ENCODE measurements at regions not wholly inside any gene's neighbourhood (a gene's known extent, or its start where the extent isn't known, plus 50 kb on each side); places are given as distances from the start of the nearest gene placed in this dataset.
"Not testable (repeated sequence)": the region's sequence is repeated elsewhere in the genome, so short reads cannot be mapped to it uniquely, and the experiment has no call there.

DNA sequence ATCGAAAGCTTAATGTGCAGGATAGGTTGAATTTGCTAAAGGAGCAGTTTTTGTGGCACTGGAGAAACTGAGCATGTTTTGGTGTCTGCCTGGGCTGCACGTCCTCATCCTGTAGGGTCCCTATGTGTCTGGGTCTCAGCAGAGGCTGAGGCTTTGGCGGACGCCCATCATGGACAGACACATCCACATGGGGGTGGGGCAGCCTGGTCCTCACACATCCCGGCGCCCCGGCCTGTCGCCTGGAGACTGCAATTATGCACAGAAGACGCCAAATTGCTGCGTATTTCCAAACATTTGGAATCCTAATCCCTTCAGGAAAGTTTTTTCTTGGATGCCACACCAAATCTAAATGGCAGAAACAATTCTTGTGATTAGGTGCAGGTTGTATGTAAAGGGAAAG lies 128.2 kb upstream of the TWIST2 start:
- Histone ChIP-seq H3K4me3 (ENCODE audit: low read length) (no peak overlapping the region), H3K27me3 (ENCODE audit: insufficient read depth, low read length) (no peaks in the 10 kb centered on the region), H3K36me3 (ENCODE audit: insufficient read depth, low read length) (no peaks in the 10 kb centered on the region), H2AFZ (ENCODE audit: low read depth, low read length) (no peak overlapping the region), H3K4me1 (ENCODE audit: insufficient read depth, low read length) (no peaks in the 10 kb centered on the region), H3K9me3 (ENCODE audit: low read length) (no peaks in the 10 kb centered on the region)

DNA sequence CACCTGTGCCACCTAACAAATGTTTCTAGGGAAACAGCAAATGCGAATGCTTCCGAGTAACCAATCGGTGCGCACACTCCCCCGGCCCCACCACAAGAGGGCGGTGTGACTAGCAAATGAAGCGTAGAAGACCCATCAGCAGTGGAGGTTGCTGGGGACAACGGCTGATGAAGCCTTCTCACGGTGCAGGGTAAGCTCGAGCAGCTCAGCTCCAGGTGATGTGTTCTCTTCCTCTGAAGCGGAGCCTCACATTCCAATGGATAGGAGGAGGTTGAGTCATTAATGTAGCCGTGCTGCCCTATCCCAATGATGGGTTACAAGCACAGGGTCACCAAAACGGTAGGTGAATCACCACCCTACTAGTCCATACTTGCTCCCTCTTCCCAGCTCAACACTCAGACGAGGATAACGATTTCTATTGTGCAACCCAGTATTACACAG lies 127.6 kb upstream of the TWIST2 start:
- no peak overlapping the region for H2AFZ ChIP-seq (ENCODE audit: low read depth, low read length)
- no peaks in the 10 kb centered on the region for H3K27me3 ChIP-seq (ENCODE audit: insufficient read depth, low read length)
- H3K9me3 ChIP-seq (ENCODE audit: low read length): no peaks in the 10 kb centered on the region
- H3K4me1 ChIP-seq (ENCODE audit: insufficient read depth, low read length): no peaks in the 10 kb centered on the region
- no peak overlapping the region for H3K4me3 ChIP-seq (ENCODE audit: low read length)
- no peaks in the 10 kb centered on the region for H3K36me3 ChIP-seq (ENCODE audit: insufficient read depth, low read length)

DNA sequence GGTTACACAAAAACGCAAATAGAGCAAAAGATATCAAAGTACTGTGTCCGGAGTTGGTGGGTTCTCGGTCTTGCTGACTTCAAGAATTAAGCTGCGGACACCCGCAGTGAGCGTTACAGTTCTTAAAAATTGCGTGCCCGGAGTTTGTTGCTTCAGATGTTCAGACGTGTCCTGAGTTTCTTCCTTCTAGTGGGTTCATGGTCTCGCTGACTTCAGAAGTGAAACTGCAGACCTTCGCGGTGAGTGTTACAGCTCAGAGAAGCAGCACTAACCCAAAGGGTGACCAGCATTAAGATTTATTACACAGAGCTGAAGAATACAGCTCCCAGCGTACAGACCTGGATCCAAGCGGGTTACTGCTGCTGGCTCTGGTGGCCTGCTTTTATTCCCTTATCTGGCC lies 125.7 kb upstream of the TWIST2 start:
- Histone ChIP-seq H2AFZ (ENCODE audit: low read depth, low read length) (no peak overlapping the region), H3K27me3 (ENCODE audit: insufficient read depth, low read length) (no peaks in the 10 kb centered on the region), H3K4me3 (ENCODE audit: low read length) (no peak overlapping the region), H3K36me3 (ENCODE audit: insufficient read depth, low read length) (no peaks in the 10 kb centered on the region), H3K9me3 (ENCODE audit: low read length) (no peaks in the 10 kb centered on the region), H3K4me1 (ENCODE audit: insufficient read depth, low read length) (no peaks in the 10 kb centered on the region)

DNA sequence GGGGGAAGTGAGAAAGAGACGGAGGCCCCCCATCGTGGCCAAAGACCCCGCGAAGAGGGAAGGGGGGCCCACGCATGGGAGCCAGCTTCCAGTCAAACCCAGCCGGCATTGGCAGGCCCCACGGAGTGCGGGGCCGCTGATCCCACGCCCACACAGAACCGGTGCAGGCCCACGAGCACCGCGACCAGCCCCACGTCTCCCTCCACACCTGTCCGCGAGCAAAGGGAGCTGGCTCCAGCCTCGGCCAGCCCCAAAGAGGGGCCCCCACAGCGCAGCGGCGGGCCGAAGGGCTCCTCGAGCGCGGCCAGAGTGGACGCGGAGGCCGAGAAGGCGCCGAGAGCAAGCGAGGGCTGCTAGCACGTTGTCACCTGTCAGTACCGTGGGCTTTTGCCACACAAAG lies 125.0 kb upstream of the TWIST2 start:
- no peaks in the 10 kb centered on the region for H3K27me3 ChIP-seq (ENCODE audit: insufficient read depth, low read length)
- H3K4me1 ChIP-seq (ENCODE audit: insufficient read depth, low read length): no peaks in the 10 kb centered on the region
- H3K36me3 ChIP-seq (ENCODE audit: insufficient read depth, low read length): no peaks in the 10 kb centered on the region
- no peak overlapping the region for H3K4me3 ChIP-seq (ENCODE audit: low read length)
- H3K9me3 ChIP-seq (ENCODE audit: low read length): no peaks in the 10 kb centered on the region
- no peak overlapping the region for H2AFZ ChIP-seq (ENCODE audit: low read depth, low read length)

DNA sequence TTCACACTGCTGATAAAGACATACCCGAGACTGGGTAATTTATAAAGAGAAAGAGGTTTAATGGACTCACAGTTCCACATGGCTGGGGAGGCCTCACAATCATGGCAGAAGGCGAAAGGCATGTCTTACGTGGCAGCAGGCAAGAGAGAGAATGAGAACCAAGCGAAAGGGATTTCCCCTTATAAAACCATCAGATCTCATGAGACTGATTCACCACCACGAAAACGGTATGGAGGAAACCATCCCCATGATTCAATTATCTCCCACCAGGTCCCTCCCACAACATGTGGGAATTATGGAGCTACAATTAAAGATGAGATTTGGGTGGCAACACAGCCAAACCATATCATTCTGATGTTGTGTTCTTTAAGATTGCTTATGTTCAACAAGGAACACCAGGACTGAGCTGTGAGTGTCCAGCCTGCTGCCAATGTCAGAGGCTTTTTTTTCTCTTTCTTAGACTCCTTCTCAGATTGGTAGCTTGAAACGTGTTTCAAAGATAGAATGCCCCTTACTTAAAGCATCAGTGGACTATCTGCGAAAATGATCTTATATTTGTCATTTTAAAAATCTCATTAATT lies 124.1 kb upstream of the TWIST2 start:
- not testable (repeated sequence) for H3K4me3 ChIP-seq (ENCODE audit: low read length)

DNA sequence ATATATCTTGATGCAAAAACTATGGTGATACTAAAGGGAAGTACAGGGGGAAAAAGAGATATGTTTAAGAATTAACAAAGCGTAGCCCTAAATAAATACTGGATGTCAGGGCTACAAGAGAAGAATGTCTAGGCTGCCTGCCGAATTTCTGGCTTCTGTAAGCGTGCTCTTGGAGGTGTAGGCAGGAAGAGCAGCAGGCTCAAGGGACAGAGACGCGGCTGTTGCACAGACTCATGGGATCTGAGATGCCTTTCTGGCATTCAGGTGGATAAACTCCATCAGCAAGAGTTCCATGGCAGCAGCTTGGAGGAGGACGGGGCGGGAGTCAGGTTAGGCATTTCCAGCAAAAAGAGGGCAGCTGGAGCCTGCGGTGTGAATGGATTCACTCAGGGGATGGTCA lies 123.2 kb upstream of the TWIST2 start:
- no peaks in the 10 kb centered on the region for H3K36me3 ChIP-seq (ENCODE audit: insufficient read depth, low read length)
- no peaks in the 10 kb centered on the region for H3K27me3 ChIP-seq (ENCODE audit: insufficient read depth, low read length)
- H3K4me1 ChIP-seq (ENCODE audit: insufficient read depth, low read length): peaks cover 4% of the 10 kb centered on the region
- H2AFZ ChIP-seq (ENCODE audit: low read depth, low read length): no peak overlapping the region
- H3K9me3 ChIP-seq (ENCODE audit: low read length): no peaks in the 10 kb centered on the region
- H3K4me3 ChIP-seq (ENCODE audit: low read length): no peak overlapping the region

More for the DNA sequence above, 124.1 kb upstream of the TWIST2 start:
- not testable (repeated sequence) for H3K4me1 ChIP-seq (ENCODE audit: insufficient read depth, low read length); H3K9me3 ChIP-seq (ENCODE audit: low read length); H2AFZ ChIP-seq (ENCODE audit: low read depth, low read length); H3K36me3 ChIP-seq (ENCODE audit: insufficient read depth, low read length); H3K27me3 ChIP-seq (ENCODE audit: insufficient read depth, low read length)

DNA sequence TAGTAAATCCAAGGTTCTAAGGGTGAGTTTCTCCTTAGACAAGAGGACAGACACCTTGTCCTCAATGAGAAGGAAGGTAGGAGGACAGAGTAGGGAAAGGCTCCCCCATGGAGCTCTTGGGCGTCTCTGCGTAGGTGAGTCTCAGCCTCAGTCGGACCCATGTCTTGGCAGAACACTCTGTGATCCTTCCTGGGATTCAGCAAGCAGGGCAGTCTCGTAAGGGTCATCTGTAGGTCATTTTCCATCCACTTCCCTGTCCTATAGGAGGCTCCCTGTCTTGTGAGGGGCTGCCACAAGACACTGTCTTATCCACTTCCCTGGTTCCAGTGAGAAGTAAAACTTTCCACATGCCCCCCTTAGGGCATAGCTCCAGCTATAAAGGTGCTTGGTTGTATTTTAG lies 122.6 kb upstream of the TWIST2 start:
- Histone ChIP-seq H3K4me1 (ENCODE audit: insufficient read depth, low read length) (peaks cover 4% of the 10 kb centered on the region), H3K9me3 (ENCODE audit: low read length) (no peaks in the 10 kb centered on the region), H2AFZ (ENCODE audit: low read depth, low read length) (no peak overlapping the region), H3K36me3 (ENCODE audit: insufficient read depth, low read length) (no peaks in the 10 kb centered on the region), H3K4me3 (ENCODE audit: low read length) (no peak overlapping the region), H3K27me3 (ENCODE audit: insufficient read depth, low read length) (no peaks in the 10 kb centered on the region)

DNA sequence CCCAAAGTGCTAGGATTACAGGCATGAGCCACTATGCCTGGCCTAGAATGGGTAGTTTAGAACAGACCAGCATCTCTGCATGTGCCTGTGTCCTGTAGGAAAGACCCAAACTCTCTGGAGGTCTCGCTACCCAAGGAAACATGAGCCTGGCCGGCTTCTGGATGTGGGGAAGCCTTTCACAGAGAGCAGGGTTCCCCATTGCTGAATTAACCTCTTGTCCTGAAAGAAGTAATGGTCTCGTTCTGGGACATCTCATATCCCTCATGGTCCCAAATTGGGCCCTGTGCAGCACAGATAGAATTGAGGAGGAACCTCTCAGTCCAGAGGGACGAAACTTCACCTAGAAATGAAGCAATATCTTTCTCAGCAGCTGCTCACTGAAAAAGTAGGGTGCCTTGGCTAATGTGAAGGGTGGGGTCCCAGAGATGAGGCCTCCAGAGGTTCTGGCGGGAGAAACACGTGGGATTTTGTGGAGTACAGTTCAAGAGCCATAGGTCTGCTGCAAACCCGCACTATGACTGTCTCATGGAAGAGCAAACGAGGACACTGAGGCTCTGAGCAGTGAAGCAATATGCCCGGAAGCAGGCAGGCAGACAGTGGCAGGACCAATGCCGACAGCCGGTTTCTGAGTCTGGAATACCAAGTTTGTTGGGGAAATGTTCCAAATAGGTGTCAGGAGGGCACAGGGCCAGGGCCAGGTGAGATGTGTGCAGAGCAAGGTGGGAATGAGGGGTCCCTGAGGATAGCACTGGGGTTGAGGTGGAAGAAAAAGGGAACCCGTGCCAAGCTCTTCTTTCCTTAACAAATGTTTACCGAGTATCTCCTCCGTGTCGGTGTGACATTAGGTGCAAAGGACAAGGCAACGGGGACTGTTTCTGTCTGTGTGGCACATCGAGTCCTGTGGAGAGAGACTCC lies 121.0 kb upstream of the TWIST2 start:
- Histone ChIP-seq H3K27me3 (ENCODE audit: insufficient read depth, low read length) (no peaks in the 10 kb centered on the region), H3K4me3 (ENCODE audit: low read length) (no peak overlapping the region), H2AFZ (ENCODE audit: low read depth, low read length) (no peak overlapping the region), H3K9me3 (ENCODE audit: low read length) (no peaks in the 10 kb centered on the region), H3K4me1 (ENCODE audit: insufficient read depth, low read length) (peaks cover 4% of the 10 kb centered on the region), H3K36me3 (ENCODE audit: insufficient read depth, low read length) (no peaks in the 10 kb centered on the region)

DNA sequence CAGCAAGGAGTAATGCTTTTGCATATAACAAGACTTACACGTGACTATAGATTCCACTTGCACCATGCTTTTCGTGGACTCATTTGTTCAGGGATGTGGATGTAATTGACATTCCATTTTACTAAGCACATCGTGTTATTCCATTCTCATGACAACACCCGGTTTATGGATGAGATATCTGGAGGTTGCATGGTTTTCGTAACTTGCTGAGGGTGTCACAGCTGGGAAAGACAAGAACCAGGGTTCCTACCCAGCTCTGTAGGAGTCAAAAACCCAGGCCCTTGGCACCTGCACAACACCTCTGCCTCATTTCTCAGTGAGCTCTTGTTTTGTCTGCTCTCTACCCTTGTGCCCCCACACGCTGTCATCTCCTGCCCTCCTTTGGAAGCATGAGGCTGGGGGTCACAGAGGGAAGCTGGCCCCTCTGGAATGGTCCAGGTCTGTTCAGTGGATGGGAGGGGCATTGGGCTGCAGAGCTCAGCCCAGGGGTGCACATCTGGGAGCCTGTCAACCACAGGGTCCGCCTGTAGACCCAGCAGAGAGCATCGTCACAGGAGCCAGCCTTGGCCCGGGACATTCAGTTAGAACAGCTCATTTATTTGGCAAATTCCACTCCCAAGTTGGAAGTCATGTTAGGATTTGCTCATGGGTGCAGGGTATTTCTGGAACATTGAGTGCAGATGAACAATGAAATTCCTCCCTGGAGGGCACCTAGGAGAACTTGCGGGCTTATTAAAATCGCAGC lies 120.1 kb upstream of the TWIST2 start:
- Histone ChIP-seq H3K27me3 (ENCODE audit: insufficient read depth, low read length) (no peaks in the 10 kb centered on the region), H3K4me1 (ENCODE audit: insufficient read depth, low read length) (peaks cover 4% of the 10 kb centered on the region), H3K9me3 (ENCODE audit: low read length) (no peaks in the 10 kb centered on the region), H2AFZ (ENCODE audit: low read depth, low read length) (no peak overlapping the region), H3K36me3 (ENCODE audit: insufficient read depth, low read length) (no peaks in the 10 kb centered on the region), H3K4me3 (ENCODE audit: low read length) (no peak overlapping the region)

DNA sequence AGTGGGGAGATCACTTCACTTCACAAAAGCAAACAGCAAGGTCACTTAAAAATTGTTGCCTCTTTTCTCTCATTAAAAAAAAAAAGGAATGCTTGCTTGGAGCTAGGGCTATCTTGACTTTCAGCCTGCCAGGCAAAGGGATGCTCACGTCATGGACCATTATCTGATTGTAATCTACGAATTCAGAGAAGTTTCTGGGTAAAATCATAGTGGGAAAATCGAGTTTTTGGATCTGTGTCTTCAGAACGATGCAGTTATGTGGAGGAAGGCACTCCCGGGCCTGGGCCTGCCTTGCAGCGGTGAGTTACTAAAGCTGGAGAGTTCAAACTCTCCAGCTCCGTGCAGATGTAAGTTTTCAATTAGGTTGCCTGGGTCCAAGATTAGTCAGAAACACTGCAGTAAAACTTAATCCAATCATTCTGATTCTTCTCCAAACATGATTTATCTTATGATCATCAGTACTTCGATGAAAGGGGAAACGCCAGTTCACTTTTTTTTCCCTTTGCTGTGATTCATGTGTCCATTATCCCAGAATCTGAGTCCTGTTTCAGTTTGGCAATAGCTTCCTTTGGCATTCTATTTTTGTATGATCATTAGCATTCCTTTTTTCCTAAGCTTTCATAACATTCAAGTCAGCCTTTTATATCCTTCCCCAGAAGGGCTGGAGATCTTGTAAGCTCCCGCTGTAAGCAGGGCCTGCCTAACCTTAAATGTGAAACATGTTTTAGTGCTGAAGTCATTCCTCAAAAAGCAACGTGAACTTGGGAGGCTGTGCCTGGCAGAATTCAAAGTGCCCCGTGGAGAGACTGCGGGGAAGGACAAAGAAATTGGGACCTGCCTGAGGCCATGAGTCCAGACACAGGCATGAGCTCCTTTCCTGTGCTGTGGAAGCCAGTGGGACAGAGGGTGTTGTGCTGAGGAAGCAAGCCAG lies 119.3 kb upstream of the TWIST2 start:
- Histone ChIP-seq H3K4me1 (ENCODE audit: insufficient read depth, low read length) (peaks cover 4% of the 10 kb centered on the region), H3K27me3 (ENCODE audit: insufficient read depth, low read length) (no peaks in the 10 kb centered on the region), H3K9me3 (ENCODE audit: low read length) (no peaks in the 10 kb centered on the region), H3K4me3 (ENCODE audit: low read length) (no peak overlapping the region), H2AFZ (ENCODE audit: low read depth, low read length) (no peak overlapping the region), H3K36me3 (ENCODE audit: insufficient read depth, low read length) (no peaks in the 10 kb centered on the region)

DNA sequence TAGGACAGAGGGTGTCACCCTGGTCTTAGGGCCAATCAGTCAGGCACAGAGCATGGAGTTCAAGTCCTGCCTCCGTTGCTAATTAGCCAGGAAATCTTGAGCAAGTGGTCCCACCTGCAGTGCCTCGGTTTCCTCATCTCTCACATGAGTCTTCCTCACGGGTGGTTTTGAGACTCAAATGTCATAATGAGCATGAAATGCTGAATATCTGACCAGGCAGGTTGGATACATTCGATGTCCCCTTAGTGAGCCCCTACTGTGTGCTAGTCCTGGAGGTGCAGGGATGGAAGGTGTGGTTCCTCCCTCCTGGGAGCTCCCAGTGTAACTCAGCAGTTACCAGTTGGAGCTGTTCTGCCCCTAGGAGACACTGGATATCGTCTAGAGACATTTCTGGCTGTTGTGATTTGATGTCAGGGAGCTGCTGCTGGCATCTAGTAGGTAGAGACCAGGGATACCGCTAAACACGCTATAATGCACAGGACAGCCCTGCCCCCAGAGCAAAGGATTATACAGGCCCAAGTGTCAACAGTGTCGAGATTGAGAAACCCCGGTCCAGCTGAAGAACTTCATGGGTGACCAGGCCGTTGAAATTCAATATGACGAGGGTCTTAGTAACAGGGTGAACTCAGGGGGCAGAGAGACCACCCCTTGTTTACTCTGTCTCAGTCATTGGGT lies 118.5 kb upstream of the TWIST2 start:
- Histone ChIP-seq H3K36me3 (ENCODE audit: insufficient read depth, low read length) (no peaks in the 10 kb centered on the region), H3K27me3 (ENCODE audit: insufficient read depth, low read length) (no peaks in the 10 kb centered on the region), H3K4me3 (ENCODE audit: low read length) (no peak overlapping the region), H3K4me1 (ENCODE audit: insufficient read depth, low read length) (peaks cover 4% of the 10 kb centered on the region), H2AFZ (ENCODE audit: low read depth, low read length) (no peak overlapping the region), H3K9me3 (ENCODE audit: low read length) (no peaks in the 10 kb centered on the region)

DNA sequence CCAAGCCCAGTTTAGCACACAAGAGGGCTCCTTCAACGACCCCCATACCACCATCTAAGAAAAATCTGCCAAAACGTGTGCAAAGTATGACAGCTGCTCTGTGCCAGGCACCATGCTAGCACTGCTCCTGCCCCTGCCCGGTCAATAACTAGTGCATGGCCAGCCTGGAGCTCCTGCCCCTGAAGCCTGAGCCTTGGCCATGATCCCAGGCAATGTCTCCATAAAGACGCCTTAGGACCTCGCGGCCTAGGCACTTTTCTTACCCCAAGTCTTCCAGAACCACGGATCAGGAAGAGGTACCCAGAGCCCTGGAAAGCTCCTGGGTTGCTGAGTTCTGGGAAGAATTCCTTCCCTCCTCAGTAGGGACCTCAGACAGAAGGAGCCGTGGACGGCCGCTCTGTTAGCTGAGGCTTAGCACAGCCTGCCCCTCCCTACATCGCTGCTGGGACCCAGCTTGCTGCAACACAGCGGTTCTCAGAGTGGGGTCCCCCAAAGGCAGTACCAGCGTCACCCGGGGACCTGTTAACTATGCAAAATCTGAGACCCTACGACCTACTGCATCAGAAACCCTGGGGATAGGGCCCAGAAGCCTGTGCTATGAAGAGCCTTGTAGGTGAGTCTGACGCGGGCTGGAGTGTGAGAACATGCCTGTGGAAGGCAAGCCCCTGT lies 117.8 kb upstream of the TWIST2 start:
- H2AFZ ChIP-seq (ENCODE audit: low read depth, low read length): no peak overlapping the region
- no peaks in the 10 kb centered on the region for H3K27me3 ChIP-seq (ENCODE audit: insufficient read depth, low read length)
- no peaks in the 10 kb centered on the region for H3K36me3 ChIP-seq (ENCODE audit: insufficient read depth, low read length)
- peaks cover 4% of the 10 kb centered on the region for H3K4me1 ChIP-seq (ENCODE audit: insufficient read depth, low read length)
- no peaks in the 10 kb centered on the region for H3K9me3 ChIP-seq (ENCODE audit: low read length)
- H3K4me3 ChIP-seq (ENCODE audit: low read length): no peak overlapping the region
